ENCODE measurements at regions not wholly inside any gene's neighbourhood (a gene's known extent, or its start where the extent isn't known, plus 50 kb on each side); places are given as distances from the start of the nearest gene placed in this dataset.

DNA sequence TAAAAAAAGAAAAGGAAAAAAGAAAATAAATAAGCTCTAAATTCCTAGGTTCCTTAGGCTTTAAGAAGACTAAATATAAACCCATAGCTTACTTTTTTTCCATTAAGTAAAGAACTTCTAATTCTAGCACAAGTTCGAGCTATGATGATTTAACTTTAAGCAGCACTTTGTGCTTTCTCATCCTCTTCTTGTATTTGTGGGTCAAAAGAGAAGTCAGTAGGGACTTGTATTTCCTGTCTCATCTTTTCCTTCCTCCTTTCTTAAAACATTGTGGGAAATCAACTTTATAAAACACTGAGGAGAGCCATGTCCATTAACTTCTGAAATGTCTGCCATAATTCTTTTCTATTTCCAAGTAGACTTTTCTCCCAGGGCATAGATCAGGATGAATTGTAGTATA is 637.7 kb upstream of the CITED2 start:
- Histone ChIP-seq H3K4me1 (peaks cover 0 to 25% (median 7%) of the 10 kb centered on the region in 12 donors), H3K36me3 (no peaks in the 10 kb centered on the region), H3K9me3 (no peaks in the 10 kb centered on the region), H3K27ac (peak overlapping the region; percentile 3 to 73 (median 61)), H3K27me3 (no peaks in the 10 kb centered on the region), H3K4me3 (no peak overlapping the region)
- 28 to 41% (median 30%) methylated on average over 1 of the region's 1 CpG for WGBS, 4 donors
- ATAC-seq: peak in 2 of 4 donors; percentile 56 to 73
- DNase-seq: no peak
- TF ChIP-seq, protein P1, sequence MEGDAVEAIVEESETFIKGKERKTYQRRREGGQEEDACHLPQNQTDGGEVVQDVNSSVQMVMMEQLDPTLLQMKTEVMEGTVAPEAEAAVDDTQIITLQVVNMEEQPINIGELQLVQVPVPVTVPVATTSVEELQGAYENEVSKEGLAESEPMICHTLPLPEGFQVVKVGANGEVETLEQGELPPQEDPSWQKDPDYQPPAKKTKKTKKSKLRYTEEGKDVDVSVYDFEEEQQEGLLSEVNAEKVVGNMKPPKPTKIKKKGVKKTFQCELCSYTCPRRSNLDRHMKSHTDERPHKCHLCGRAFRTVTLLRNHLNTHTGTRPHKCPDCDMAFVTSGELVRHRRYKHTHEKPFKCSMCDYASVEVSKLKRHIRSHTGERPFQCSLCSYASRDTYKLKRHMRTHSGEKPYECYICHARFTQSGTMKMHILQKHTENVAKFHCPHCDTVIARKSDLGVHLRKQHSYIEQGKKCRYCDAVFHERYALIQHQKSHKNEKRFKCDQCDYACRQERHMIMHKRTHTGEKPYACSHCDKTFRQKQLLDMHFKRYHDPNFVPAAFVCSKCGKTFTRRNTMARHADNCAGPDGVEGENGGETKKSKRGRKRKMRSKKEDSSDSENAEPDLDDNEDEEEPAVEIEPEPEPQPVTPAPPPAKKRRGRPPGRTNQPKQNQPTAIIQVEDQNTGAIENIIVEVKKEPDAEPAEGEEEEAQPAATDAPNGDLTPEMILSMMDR (IDR thresholded peaks at IDR 0.05): no peak
- no peak for TF ChIP-seq POLR2A (IDR thresholded peaks at IDR 0.05)
- intact Hi-C loops (cut with DNase I): no loop called here

DNA sequence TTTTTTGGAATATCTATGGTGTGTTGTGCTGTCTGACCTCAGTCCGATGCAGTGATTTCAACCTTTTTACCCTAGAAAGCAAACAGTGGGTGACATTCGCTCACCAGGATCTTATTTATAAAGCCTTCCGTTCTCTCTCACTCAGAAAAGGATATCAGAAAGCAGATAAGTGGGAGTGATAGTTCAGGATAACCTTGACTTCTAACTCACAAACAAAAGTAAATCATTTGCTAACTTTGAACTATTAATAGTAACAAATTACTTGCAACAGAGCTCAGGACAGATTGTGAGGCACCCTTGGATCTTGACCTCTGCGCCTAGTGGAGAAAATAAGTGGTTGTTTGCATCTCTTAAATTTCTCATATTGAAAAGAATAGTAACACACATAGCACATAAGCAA is 637.1 kb upstream of the CITED2 start:
- Histone ChIP-seq H3K36me3 (no peaks in the 10 kb centered on the region), H3K4me3 (no peak overlapping the region), H3K27ac (peak overlapping the region in 11 of 12 donors; percentile 16 to 73 (median 60)), H3K27me3 (no peaks in the 10 kb centered on the region), H3K4me1 (peaks cover 0 to 25% (median 7%) of the 10 kb centered on the region in 12 donors), H3K9me3 (no peaks in the 10 kb centered on the region)
- DNase-seq: no peak
- ATAC-seq: peak in 3 of 4 donors; percentile 67 to 88 (median 76)
- intact Hi-C loops (cut with DNase I): no loop called here
- WGBS, 4 donors: 39 to 51% (median 48%) methylated on average over 4 of the region's 4 CpGs
- TF ChIP-seq POLR2A (IDR thresholded peaks at IDR 0.05): no peak
- TF ChIP-seq, protein P1 (IDR thresholded peaks at IDR 0.05): peak in 4 of 12 donors; percentile 13 to 35 (median 18)

DNA sequence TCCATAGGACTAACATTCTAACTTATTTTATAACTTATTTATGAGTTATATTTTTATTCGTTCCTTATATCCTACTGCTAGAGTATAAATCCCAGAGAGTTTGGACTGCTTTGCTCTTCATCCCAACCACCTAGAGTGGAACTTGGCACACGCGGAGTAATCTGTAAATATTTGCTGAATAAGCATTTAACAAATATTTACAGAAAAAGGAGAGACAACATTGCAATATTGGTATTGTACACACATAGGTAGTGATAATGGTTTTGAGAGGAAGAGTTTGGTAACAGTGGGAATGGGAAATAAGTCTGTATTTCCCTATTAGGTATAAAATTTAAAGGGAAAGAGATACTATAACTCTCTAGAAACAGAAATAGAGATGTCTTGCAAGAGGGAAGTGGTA is 634.8 kb upstream of the CITED2 start:
- Histone ChIP-seq H3K4me3 (no peak overlapping the region), H3K9me3 (peaks cover 0 to 4% (median 0%) of the 10 kb centered on the region in 12 donors), H3K27ac (no peak overlapping the region), H3K36me3 (no peaks in the 10 kb centered on the region), H3K27me3 (no peaks in the 10 kb centered on the region), H3K4me1 (peaks cover 0 to 25% (median 7%) of the 10 kb centered on the region in 12 donors)
- DNase-seq (no peak), ATAC-seq (no peak)
- WGBS, 4 donors: 88 to 94% (median 92%) methylated on average over 3 of the region's 3 CpGs
- intact Hi-C loops (cut with DNase I): no loop called here
- TF ChIP-seq, protein P1 (IDR thresholded peaks at IDR 0.05): no peak
- no peak for TF ChIP-seq POLR2A (IDR thresholded peaks at IDR 0.05)

GRCh38 chr6:140007525-140007924 is 633.1 kb upstream of the CITED2 start:
- TF ChIP-seq POLR2A (IDR thresholded peaks at IDR 0.05): no peak
- TF ChIP-seq, protein P1 (IDR thresholded peaks at IDR 0.05): no peak
- no peak overlapping the region for H3K4me3 ChIP-seq
- no peaks in the 10 kb centered on the region for H3K27me3 ChIP-seq
- DNase-seq (no peak), ATAC-seq (no peak)
- H3K36me3 ChIP-seq: no peaks in the 10 kb centered on the region
- H3K27ac ChIP-seq: no peak overlapping the region
- WGBS, 4 donors: 95 to 98% (median 98%) methylated on average over 4 of the region's 4 CpGs
- peaks cover 0 to 20% (median 7%) of the 10 kb centered on the region in 12 donors for H3K4me1 ChIP-seq
- H3K9me3 ChIP-seq: peaks cover 0 to 6% (median 0%) of the 10 kb centered on the region in 12 donors
- intact Hi-C loops (cut with DNase I): no loop called here

Data from heart left ventricle (tissue), 16 donors.